ENCODE measurements at regions not wholly inside any gene's neighbourhood (a gene's known extent, or its start where the extent isn't known, plus 50 kb on each side); places are given as distances from the start of the nearest gene placed in this dataset.

DNA sequence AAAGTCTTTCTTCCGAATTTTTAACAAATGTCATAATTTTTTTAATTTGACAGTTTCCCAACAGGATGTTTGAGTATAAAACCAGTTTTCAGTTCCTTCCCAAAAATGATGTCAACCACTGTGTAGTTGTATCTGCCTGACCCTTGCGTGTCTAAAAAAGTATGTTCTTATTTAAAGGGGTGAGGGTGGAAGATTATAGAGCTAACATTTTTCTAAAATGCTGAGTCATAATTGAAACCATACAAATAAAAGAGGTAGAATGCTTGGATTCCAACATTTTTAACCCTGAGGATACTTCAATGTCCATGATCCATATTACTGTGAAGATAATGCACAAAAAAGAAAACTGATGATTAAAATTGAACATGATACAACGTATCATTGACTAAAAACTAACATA lies 1388.8 kb downstream of the UQCRFS1 start:
- TF ChIP-seq MAX (CRISPR knock-in tag; IDR thresholded peaks at IDR 0.05) (no peak), HMGXB4 (CRISPR knock-in tag; IDR thresholded peaks at IDR 0.05) (no peak), JUN (CRISPR knock-in tag; IDR thresholded peaks at IDR 0.05) (no peak), STAT6 (CRISPR knock-in tag; conservative IDR thresholded peaks at IDR 0.05; ENCODE audit: low read depth) (no peak), ELF4 (CRISPR knock-in tag; IDR thresholded peaks at IDR 0.05; ENCODE audit: low read depth) (no peak)
- TF ChIP-seq, protein P1, sequence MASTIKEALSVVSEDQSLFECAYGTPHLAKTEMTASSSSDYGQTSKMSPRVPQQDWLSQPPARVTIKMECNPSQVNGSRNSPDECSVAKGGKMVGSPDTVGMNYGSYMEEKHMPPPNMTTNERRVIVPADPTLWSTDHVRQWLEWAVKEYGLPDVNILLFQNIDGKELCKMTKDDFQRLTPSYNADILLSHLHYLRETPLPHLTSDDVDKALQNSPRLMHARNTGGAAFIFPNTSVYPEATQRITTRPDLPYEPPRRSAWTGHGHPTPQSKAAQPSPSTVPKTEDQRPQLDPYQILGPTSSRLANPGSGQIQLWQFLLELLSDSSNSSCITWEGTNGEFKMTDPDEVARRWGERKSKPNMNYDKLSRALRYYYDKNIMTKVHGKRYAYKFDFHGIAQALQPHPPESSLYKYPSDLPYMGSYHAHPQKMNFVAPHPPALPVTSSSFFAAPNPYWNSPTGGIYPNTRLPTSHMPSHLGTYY (CRISPR knock-in tag; IDR thresholded peaks at IDR 0.05): no peak
- TF ChIP-seq, protein P2, sequence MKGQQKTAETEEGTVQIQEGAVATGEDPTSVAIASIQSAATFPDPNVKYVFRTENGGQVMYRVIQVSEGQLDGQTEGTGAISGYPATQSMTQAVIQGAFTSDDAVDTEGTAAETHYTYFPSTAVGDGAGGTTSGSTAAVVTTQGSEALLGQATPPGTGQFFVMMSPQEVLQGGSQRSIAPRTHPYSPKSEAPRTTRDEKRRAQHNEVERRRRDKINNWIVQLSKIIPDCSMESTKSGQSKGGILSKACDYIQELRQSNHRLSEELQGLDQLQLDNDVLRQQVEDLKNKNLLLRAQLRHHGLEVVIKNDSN (CRISPR knock-in tag; IDR thresholded peaks at IDR 0.05): no peak
- TF ChIP-seq, protein P3, sequence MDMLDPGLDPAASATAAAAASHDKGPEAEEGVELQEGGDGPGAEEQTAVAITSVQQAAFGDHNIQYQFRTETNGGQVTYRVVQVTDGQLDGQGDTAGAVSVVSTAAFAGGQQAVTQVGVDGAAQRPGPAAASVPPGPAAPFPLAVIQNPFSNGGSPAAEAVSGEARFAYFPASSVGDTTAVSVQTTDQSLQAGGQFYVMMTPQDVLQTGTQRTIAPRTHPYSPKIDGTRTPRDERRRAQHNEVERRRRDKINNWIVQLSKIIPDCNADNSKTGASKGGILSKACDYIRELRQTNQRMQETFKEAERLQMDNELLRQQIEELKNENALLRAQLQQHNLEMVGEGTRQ (CRISPR knock-in tag; IDR thresholded peaks at IDR 0.05): no peak
- TF ChIP-seq, protein P4, sequence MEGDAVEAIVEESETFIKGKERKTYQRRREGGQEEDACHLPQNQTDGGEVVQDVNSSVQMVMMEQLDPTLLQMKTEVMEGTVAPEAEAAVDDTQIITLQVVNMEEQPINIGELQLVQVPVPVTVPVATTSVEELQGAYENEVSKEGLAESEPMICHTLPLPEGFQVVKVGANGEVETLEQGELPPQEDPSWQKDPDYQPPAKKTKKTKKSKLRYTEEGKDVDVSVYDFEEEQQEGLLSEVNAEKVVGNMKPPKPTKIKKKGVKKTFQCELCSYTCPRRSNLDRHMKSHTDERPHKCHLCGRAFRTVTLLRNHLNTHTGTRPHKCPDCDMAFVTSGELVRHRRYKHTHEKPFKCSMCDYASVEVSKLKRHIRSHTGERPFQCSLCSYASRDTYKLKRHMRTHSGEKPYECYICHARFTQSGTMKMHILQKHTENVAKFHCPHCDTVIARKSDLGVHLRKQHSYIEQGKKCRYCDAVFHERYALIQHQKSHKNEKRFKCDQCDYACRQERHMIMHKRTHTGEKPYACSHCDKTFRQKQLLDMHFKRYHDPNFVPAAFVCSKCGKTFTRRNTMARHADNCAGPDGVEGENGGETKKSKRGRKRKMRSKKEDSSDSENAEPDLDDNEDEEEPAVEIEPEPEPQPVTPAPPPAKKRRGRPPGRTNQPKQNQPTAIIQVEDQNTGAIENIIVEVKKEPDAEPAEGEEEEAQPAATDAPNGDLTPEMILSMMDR (IDR thresholded peaks at IDR 0.05): no peak

Data from WTC11 (cell line).